HCT116 (cell line): ENCODE measurements at regions not wholly inside any gene's neighbourhood (a gene's known extent, or its start where the extent isn't known, plus 50 kb on each side); places are given as distances from the start of the nearest gene placed in this dataset.

Experiments
- FOSL1 ChIP-seq: IDR thresholded peaks from 2 replicates; pipeline ENCODE4 v1.6.1; 2012; ENCODE audit warnings: low read depth
- REST ChIP-seq: IDR thresholded peaks from 2 replicates; pipeline ENCODE4 v1.6.1; 2012; ENCODE audit warnings: low read depth
- SIN3A ChIP-seq: IDR thresholded peaks from 2 replicates; pipeline ENCODE4 v1.6.1; 2012; ENCODE audit warnings: low read depth
- YY1 ChIP-seq: IDR thresholded peaks from 2 replicates; pipeline ENCODE4 v1.6.1; 2011; ENCODE audit warnings: low read length, low read depth, moderate library complexity, mild to moderate bottlenecking; ENCODE audit not compliant: insufficient replicate concordance; ENCODE audit errors: extremely low read depth
- ZNF274 ChIP-seq: fragments of 200-500 bp; sonication (Bioruptor generic); IDR thresholded peaks from 2 replicates; pipeline ENCODE4 v1.6.1; 2014; ENCODE audit warnings: mild to moderate bottlenecking, low read depth, low read length, inconsistent platforms
- TF ChIP-seq, protein P1 (sequence below), 3 experiments: fragments of 200-600 bp in 1 of 3; sonication (generic) in 1 of 3; IDR thresholded peaks in 2 of 3; conservative IDR thresholded peaks in 1 of 3; 2 replicates each; pipeline ENCODE4 v1.5.1; 2012 to 2017; ENCODE audit warnings: low read depth in 2 of 3, low read length in 2 of 3, antibody characterized with exemption in 1 of 3, borderline replicate concordance in 1 of 3, control low read depth in 1 of 3, mild to moderate bottlenecking in 1 of 3, mixed read lengths in 1 of 3, mixed run types in 1 of 3, moderate library complexity in 1 of 3; ENCODE audit not compliant: insufficient read depth in 1 of 3

GRCh38 chr3:117404730-117405129, 695.2 kb downstream of the TUSC7 start:
- TF ChIP-seq, protein P1, sequence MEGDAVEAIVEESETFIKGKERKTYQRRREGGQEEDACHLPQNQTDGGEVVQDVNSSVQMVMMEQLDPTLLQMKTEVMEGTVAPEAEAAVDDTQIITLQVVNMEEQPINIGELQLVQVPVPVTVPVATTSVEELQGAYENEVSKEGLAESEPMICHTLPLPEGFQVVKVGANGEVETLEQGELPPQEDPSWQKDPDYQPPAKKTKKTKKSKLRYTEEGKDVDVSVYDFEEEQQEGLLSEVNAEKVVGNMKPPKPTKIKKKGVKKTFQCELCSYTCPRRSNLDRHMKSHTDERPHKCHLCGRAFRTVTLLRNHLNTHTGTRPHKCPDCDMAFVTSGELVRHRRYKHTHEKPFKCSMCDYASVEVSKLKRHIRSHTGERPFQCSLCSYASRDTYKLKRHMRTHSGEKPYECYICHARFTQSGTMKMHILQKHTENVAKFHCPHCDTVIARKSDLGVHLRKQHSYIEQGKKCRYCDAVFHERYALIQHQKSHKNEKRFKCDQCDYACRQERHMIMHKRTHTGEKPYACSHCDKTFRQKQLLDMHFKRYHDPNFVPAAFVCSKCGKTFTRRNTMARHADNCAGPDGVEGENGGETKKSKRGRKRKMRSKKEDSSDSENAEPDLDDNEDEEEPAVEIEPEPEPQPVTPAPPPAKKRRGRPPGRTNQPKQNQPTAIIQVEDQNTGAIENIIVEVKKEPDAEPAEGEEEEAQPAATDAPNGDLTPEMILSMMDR (IDR thresholded peaks at IDR 0.05 in 2 of 3, conservative IDR thresholded peaks at IDR 0.05 in 1 of 3; ENCODE audit: borderline replicate concordance in 1 of 3, insufficient read depth in 1 of 3, low read depth in 2 of 3, low read length in 2 of 3), result no peak
- TF ChIP-seq FOSL1 (no peak), SIN3A (no peak), YY1 (no peak), REST (no peak), ZNF274 (no peak)
